Transverse colon (tissue), 4 donors: ENCODE measurements at regions not wholly inside any gene's neighbourhood (a gene's known extent, or its start where the extent isn't known, plus 50 kb on each side); places are given as distances from the start of the nearest gene placed in this dataset.

Experiments used
- DNase-seq: peaks from one replicate; pipeline ENCODE4 v3.0.0-alpha.2; 2019
- H3K27ac ChIP-seq, 4 donors: fragments of 200-600 bp; sonication (generic); 2 replicates each; pipeline ENCODE4 v1.5.1; 2016 to 2018; ENCODE audit warnings: inconsistent platforms in 4 of 4
- H3K27me3 ChIP-seq: fragments of 200-600 bp; sonication (generic); 2 replicates; pipeline ENCODE4 v1.5.1; 2017; ENCODE audit warnings: inconsistent platforms
- H3K36me3 ChIP-seq, 4 donors: fragments of 200-600 bp; sonication (generic); 2 replicates each; pipeline ENCODE4 v1.5.1; 2017 to 2019; ENCODE audit warnings: inconsistent platforms in 4 of 4
- H3K4me1 ChIP-seq, 4 donors: fragments of 200-600 bp; sonication (generic); 2 replicates each; pipeline ENCODE4 v1.5.1; 2017 to 2020; ENCODE audit warnings: inconsistent platforms in 4 of 4
- H3K4me3 ChIP-seq, 4 donors: fragments of 200-600 bp; sonication (generic); 1 replicate in 1 of 4; 2 replicates in 3 of 4; pipeline versions ENCODE4 v1.5.1 to v1.6.1; 2017 to 2019; ENCODE audit warnings: inconsistent platforms in 4 of 4
- H3K9me3 ChIP-seq, 2 donors: fragments of 200-600 bp; sonication (generic); 2 replicates each; pipeline ENCODE4 v1.5.1; 2017 to 2019; ENCODE audit warnings: inconsistent platforms in 2 of 2
- EP300 ChIP-seq: sonication (generic); formaldehyde crosslinking; IDR thresholded peaks from one replicate; pipeline ENCODE4 v1.6.1; 2017; ENCODE audit warnings: antibody characterized with exemption, low read depth
- POLR2A ChIP-seq: fragments of 450-650 bp; IDR thresholded peaks from one replicate; pipeline ENCODE4 v1.6.1; 2016; ENCODE audit warnings: antibody characterized with exemption, mild to moderate bottlenecking, moderate library complexity
- POLR2AphosphoS5 ChIP-seq, 3 donors: sonication (generic); formaldehyde crosslinking; IDR thresholded peaks; one replicate each; pipeline ENCODE4 v1.6.1; 2016; ENCODE audit warnings: antibody characterized with exemption in 3 of 3
- WGBS, 2 donors: methylation state at CpG; one replicate each; pipeline ENCODE4 v1.1.5; 2018; ENCODE audit warnings: low coverage in 1 of 2; 5-methylcytosine and 5-hydroxymethylcytosine counted together
- in situ Hi-C, 4 donors: fragments of 200-750 bp; cut with MboI; loops; one replicate each; pipeline versions ENCODE4 v1.15.0 to v1.15.1; 2017; ENCODE audit warnings: low sequenced_read_pairs in 3 of 4, low pct_ligation_motif_present in 1 of 4, low pct_unique_long_range_greater_than_20kb in 1 of 4
- intact Hi-C: fragments of 100-400 bp; cut with DNase I; formaldehyde crosslinking; loops from one replicate; pipeline ENCODE4 v1.15.1; 2023; ENCODE audit warnings: low total_unique reads
- TF ChIP-seq, protein P1 (sequence below), 5 experiments: fragments of 200-600 bp in 3 of 5; fragments of 450-650 bp in 2 of 5; sonication (generic) in 3 of 5; IDR thresholded peaks; 1 replicate in 2 of 5; 2 replicates in 3 of 5; pipeline ENCODE4 v1.5.1; 2016 to 2017; ENCODE audit warnings: antibody characterized with exemption in 5 of 5, inconsistent platforms in 3 of 5, mild to moderate bottlenecking in 2 of 5, moderate library complexity in 1 of 5

DNA sequence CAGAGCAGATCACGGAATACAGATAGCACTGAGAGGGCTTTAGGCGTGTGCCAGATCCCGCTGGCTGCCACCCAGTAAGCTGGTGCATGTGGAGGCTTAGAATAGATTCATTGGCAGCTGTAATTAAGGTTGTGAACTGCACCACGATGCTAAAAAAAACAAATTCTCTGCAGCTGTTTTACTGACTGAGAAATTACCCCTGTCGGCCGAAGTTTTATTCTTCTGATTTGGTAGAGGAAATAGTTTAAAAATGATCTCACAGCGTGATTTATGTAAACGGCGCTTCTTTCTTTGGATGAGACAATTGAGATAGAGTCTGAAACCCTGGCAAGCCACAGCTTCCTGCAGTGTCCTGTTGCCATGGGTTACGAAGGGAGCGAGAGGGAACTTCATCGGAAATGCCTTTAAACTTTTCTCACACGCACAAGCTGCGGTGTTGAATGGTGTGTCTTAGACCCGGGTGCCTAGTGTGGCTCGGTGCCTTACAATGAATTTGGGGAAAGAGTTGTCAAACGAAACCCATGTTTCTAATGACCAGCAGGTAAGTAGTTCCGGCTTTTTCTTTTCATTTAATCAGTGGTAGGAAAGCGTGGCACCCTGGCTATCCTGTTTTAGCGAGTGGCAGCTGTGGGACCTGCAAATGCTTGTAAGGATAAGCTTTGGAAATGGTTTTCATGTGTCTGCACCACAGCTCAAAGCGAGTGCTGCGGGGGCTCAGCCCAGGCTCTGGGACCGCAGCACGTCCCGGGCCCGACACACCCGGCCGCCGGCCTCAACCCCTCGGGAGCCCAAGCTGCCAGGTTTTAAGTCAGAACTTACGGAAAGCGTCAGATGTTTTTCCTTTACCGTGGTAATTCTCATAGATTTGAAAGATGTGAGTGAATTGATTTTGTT, 71.7 kb upstream of the HGFAC start:
- no peak for DNase-seq
- TF ChIP-seq, protein P1, sequence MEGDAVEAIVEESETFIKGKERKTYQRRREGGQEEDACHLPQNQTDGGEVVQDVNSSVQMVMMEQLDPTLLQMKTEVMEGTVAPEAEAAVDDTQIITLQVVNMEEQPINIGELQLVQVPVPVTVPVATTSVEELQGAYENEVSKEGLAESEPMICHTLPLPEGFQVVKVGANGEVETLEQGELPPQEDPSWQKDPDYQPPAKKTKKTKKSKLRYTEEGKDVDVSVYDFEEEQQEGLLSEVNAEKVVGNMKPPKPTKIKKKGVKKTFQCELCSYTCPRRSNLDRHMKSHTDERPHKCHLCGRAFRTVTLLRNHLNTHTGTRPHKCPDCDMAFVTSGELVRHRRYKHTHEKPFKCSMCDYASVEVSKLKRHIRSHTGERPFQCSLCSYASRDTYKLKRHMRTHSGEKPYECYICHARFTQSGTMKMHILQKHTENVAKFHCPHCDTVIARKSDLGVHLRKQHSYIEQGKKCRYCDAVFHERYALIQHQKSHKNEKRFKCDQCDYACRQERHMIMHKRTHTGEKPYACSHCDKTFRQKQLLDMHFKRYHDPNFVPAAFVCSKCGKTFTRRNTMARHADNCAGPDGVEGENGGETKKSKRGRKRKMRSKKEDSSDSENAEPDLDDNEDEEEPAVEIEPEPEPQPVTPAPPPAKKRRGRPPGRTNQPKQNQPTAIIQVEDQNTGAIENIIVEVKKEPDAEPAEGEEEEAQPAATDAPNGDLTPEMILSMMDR (IDR thresholded peaks at IDR 0.05), result no peak
- TF ChIP-seq EP300 (no peak), POLR2AphosphoS5 (IDR thresholded peaks at IDR 0.05) (peak in 1 of 3 donors; percentile 30)
- H3K4me3 ChIP-seq, result peak overlapping the region in 1 of 4 donors; percentile 6
- WGBS, 2 donors, result 42 to 57% methylated on average over 6 to 33 of the region's 33 CpGs
- peak overlapping the region in 2 of 4 donors; percentile 5 to 39 for H3K27ac ChIP-seq
- H3K9me3 ChIP-seq, result no peaks in the 10 kb centered on the region
- intact Hi-C loops, result no loop called here
- H3K36me3 ChIP-seq, result no peaks in the 10 kb centered on the region
- in situ Hi-C loops, result no loop called here
- H3K4me1 ChIP-seq, result peaks cover 9 to 20% (median 14%) of the 10 kb centered on the region in 4 donors
- no peaks in the 10 kb centered on the region for H3K27me3 ChIP-seq

DNA sequence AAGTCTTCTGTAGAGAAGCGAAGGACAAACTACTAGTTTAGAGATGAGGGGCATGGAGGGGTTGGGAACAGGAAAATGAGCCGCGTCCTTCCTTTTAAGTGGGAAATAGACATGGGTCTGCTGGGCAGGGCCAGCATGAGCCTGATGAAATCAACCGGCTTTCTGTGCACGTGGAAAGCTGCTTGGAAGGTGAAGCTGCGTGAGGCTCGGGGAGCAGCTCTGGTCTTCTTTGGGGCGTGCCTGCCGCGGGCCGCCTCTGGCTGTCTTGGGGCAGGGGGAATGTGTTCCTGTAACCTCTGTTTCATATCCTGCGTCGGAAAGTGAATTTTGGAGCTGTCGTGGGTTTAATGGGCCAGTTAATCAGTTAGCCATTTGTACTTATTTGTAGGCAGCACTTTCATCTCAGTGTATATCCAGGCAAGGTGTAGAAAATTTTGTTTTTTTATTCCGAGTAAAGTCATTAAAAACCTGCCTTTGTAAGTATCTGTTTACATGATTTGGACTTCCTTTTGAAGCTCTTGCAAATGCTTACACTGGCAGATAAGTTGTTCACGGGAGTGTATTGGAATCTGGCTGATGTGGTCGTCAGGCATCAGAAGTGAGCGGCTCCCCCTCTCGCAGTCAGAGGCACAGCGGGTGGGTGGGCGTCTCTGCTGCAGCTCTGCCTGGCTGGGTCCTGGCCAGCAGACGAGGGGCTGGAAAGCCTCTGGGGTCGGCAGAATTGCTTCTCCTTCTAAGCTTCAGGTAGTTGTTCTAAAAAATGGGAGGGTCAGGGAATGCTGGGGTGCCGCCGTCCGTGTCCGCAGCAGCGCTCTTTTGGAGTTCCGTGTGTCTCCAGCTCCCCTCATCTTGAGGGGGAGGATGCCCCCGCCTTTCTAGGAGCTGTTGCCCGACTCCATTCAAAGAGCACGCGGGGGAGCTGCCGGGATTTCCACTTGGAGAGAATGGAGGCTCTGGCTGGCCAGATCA, 70.5 kb upstream of the HGFAC start:
- no peaks in the 10 kb centered on the region for H3K9me3 ChIP-seq
- H3K4me3 ChIP-seq, result no peak overlapping the region
- in situ Hi-C loops (no loop called here), intact Hi-C loops (no loop called here)
- DNase-seq, result no peak
- H3K36me3 ChIP-seq, result no peaks in the 10 kb centered on the region
- peaks cover 9 to 20% (median 14%) of the 10 kb centered on the region in 4 donors for H3K4me1 ChIP-seq
- 77 to 89% methylated on average over 6 to 34 of the region's 34 CpGs for WGBS, 2 donors
- TF ChIP-seq POLR2AphosphoS5 (IDR thresholded peaks at IDR 0.05) (no peak), POLR2A (no peak), EP300 (no peak)
- TF ChIP-seq, protein P1 (IDR thresholded peaks at IDR 0.05), result no peak
- H3K27ac ChIP-seq, result no peak overlapping the region
- no peaks in the 10 kb centered on the region for H3K27me3 ChIP-seq

GRCh38 chr4:3372264-3372932, 69.4 kb upstream of the HGFAC start:
- TF ChIP-seq POLR2AphosphoS5 (IDR thresholded peaks at IDR 0.05) (no peak), EP300 (no peak), POLR2A (no peak)
- TF ChIP-seq, protein P1 (IDR thresholded peaks at IDR 0.05), result no peak
- H3K27me3 ChIP-seq, result no peaks in the 10 kb centered on the region
- H3K4me1 ChIP-seq, result peaks cover 9 to 20% (median 14%) of the 10 kb centered on the region in 4 donors
- no peaks in the 10 kb centered on the region for H3K36me3 ChIP-seq
- H3K4me3 ChIP-seq, result no peak overlapping the region
- 58 to 87% methylated on average over 4 to 14 of the region's 23 CpGs for WGBS, 2 donors
- H3K27ac ChIP-seq, result no peak overlapping the region
- in situ Hi-C loops, result no loop called here
- intact Hi-C loops, result no loop called here
- no peaks in the 10 kb centered on the region for H3K9me3 ChIP-seq
- no peak for DNase-seq
